ENCODE measurements at regions not wholly inside any gene's neighbourhood (a gene's known extent, or its start where the extent isn't known, plus 50 kb on each side); places are given as distances from the start of the nearest gene placed in this dataset.

GRCh38 chr7:32661929-32662328 is 166.6 kb downstream of the AVL9 start:
- TF ChIP-seq SP1 (CRISPR knock-in tag; conservative IDR thresholded peaks at IDR 0.05) = no peak
- TF ChIP-seq ATF2 (CRISPR knock-in tag; IDR thresholded peaks at IDR 0.05; ENCODE audit: borderline replicate concordance, low read depth) = no peak
- TF ChIP-seq IRF1 (CRISPR knock-in tag; IDR thresholded peaks at IDR 0.05) = no peak
- TF ChIP-seq CTCF (IDR thresholded peaks at IDR 0.05) = no peak
- no peak for TF ChIP-seq ELF4 (CRISPR knock-in tag; IDR thresholded peaks at IDR 0.05; ENCODE audit: low read depth)
- TF ChIP-seq TCF7 (CRISPR knock-in tag; IDR thresholded peaks at IDR 0.05; ENCODE audit: low read depth) = no peak
- no peak for TF ChIP-seq ETV6 (CRISPR knock-in tag; IDR thresholded peaks at IDR 0.05)

All from WTC11 (cell line).